Ishikawa (cell line): ENCODE measurements at regions not wholly inside any gene's neighbourhood (a gene's known extent, or its start where the extent isn't known, plus 50 kb on each side); places are given as distances from the start of the nearest gene placed in this dataset.

Experiments used
- CEBPB ChIP-seq: IDR thresholded peaks from 2 replicates; pipeline ENCODE4 v1.6.1; 2012
- CREB1 ChIP-seq: IDR thresholded peaks from 2 replicates; pipeline ENCODE4 v1.6.1; 2012; ENCODE audit warnings: low read depth
- EGR1 ChIP-seq: IDR thresholded peaks from 2 replicates; pipeline ENCODE4 v1.6.1; 2012
- EP300 ChIP-seq: IDR thresholded peaks from 2 replicates; pipeline ENCODE4 v1.6.1; 2012; ENCODE audit warnings: borderline replicate concordance
- FOXM1 ChIP-seq: IDR thresholded peaks from 2 replicates; pipeline ENCODE4 v1.6.1; 2012; ENCODE audit warnings: low read depth, borderline replicate concordance
- MAX ChIP-seq: IDR thresholded peaks from 2 replicates; pipeline ENCODE4 v1.6.1; 2012
- NFIC ChIP-seq: IDR thresholded peaks from 2 replicates; pipeline ENCODE4 v1.6.1; 2012
- RAD21 ChIP-seq: IDR thresholded peaks from 2 replicates; pipeline ENCODE4 v1.6.1; 2012; ENCODE audit warnings: low read depth
- REST ChIP-seq: IDR thresholded peaks from 2 replicates; pipeline ENCODE4 v1.6.1; 2012; ENCODE audit warnings: low read depth, mild to moderate bottlenecking
- TAF1 ChIP-seq: IDR thresholded peaks from 2 replicates; pipeline ENCODE4 v1.6.1; 2012; ENCODE audit warnings: low read depth, mild to moderate bottlenecking
- TCF12 ChIP-seq: IDR thresholded peaks from 2 replicates; pipeline ENCODE4 v1.6.1; 2012; ENCODE audit warnings: low read depth
- TEAD4 ChIP-seq: IDR thresholded peaks from 2 replicates; pipeline ENCODE4 v1.6.1; 2012
- USF1 ChIP-seq: IDR thresholded peaks from 2 replicates; pipeline ENCODE4 v1.6.1; 2012
- YY1 ChIP-seq: IDR thresholded peaks from 2 replicates; pipeline ENCODE4 v1.6.1; 2012; ENCODE audit warnings: low read depth
- ZBTB7A ChIP-seq: IDR thresholded peaks from 2 replicates; pipeline ENCODE4 v1.6.1; 2012; ENCODE audit warnings: low read depth

- TF ChIP-seq EP300: no peak
- no peak for TF ChIP-seq FOXM1
- TF ChIP-seq ZBTB7A: no peak
- no peak for TF ChIP-seq TEAD4
- TF ChIP-seq NFIC: no peak
- no peak for TF ChIP-seq CREB1
- TF ChIP-seq EGR1: no peak
- no peak for TF ChIP-seq USF1
- TF ChIP-seq RAD21: no peak
- no peak for TF ChIP-seq TCF12
- no peak for TF ChIP-seq TAF1
- no peak for TF ChIP-seq CEBPB
Measured at GRCh38 chr10:43953672-43954071, 305.0 kb upstream of the ZNF32 start.

- TF ChIP-seq RAD21: no peak
- no peak for TF ChIP-seq REST
- no peak for TF ChIP-seq MAX
- no peak for TF ChIP-seq YY1
- no peak for TF ChIP-seq USF1
- no peak for TF ChIP-seq CEBPB
- no peak for TF ChIP-seq CREB1
- no peak for TF ChIP-seq FOXM1
Measured at GRCh38 chr10:43952760-43953159, 304.1 kb upstream of the ZNF32 start.

- TF ChIP-seq REST: no peak
- no peak for TF ChIP-seq NFIC
- no peak for TF ChIP-seq CREB1
- TF ChIP-seq TAF1: no peak
- no peak for TF ChIP-seq ZBTB7A
- TF ChIP-seq MAX: no peak
Measured at GRCh38 chr10:43949351-43949750, 300.7 kb upstream of the ZNF32 start.

- no peak for TF ChIP-seq RAD21
- TF ChIP-seq TCF12: no peak
- no peak for TF ChIP-seq REST
- no peak for TF ChIP-seq ZBTB7A
Measured at GRCh38 chr10:43946445-43946844, 297.8 kb upstream of the ZNF32 start.

GRCh38 chr10:43945908-43946307 is 297.2 kb upstream of the ZNF32 start:
- TF ChIP-seq TAF1 (no peak), CREB1 (no peak), YY1 (no peak), ZBTB7A (no peak), TCF12 (no peak)
